GM19328 (cell line): ENCODE measurements at regions not wholly inside any gene's neighbourhood (a gene's known extent, or its start where the extent isn't known, plus 50 kb on each side); places are given as distances from the start of the nearest gene placed in this dataset.
"Not testable (repeated sequence)": the region's sequence is repeated elsewhere in the genome, so short reads cannot be mapped to it uniquely, and the experiment has no call there.

Experiments used
- ATAC-seq: cut with Tn5 transposase; IDR thresholded peaks from one replicate; pipeline ENCODE4 v1.9.1; 2021; ENCODE audit warnings: mild to moderate bottlenecking, moderate library complexity; ENCODE audit not compliant: unreplicated experiment

- ATAC-seq: no peak
These were observed 75.1 kb downstream of the HAUS1 start for GRCh38 chr18:46179306-46179705.

GRCh38 chr18:46182633-46183358 is 78.6 kb downstream of the HAUS1 start:
- ATAC-seq: no peak

- ATAC-seq: not testable (repeated sequence)
These were observed 80.1 kb downstream of the HAUS1 start for GRCh38 chr18:46184296-46184695.

GRCh38 chr18:46184727-46185126 is 80.5 kb downstream of the HAUS1 start:
- ATAC-seq: no peak

GRCh38 chr18:46190667-46191066 is 86.5 kb downstream of the HAUS1 start:
- no peak for ATAC-seq

GRCh38 chr18:46196627-46197243 is 92.5 kb downstream of the HAUS1 start:
- no peak for ATAC-seq

- ATAC-seq: no peak
These were observed 95.4 kb downstream of the HAUS1 start for GRCh38 chr18:46199515-46200147.

- not testable (repeated sequence) for ATAC-seq
These were observed 96.2 kb downstream of the HAUS1 start for GRCh38 chr18:46200178-46201055.

- ATAC-seq: no peak
These were observed 100.0 kb downstream of the HAUS1 start for GRCh38 chr18:46204143-46204542.

- no peak for ATAC-seq
These were observed 103.8 kb downstream of the HAUS1 start for GRCh38 chr18:46207985-46208384.

GRCh38 chr18:46209161-46209560 is 105.0 kb downstream of the HAUS1 start:
- no peak for ATAC-seq

- no peak for ATAC-seq
These were observed 107.6 kb downstream of the HAUS1 start for GRCh38 chr18:46211816-46212215.

- no peak for ATAC-seq
These were observed 108.2 kb downstream of the HAUS1 start for GRCh38 chr18:46212398-46212797.

- ATAC-seq: no peak
These were observed 109.1 kb downstream of the HAUS1 start for GRCh38 chr18:46213295-46213694.

GRCh38 chr18:46214435-46214834 is 110.2 kb downstream of the HAUS1 start:
- no peak for ATAC-seq

- no peak for ATAC-seq
These were observed 111.9 kb downstream of the HAUS1 start for GRCh38 chr18:46215902-46216723.

- ATAC-seq: no peak
These were observed 115.9 kb downstream of the HAUS1 start for GRCh38 chr18:46220116-46220515.

GRCh38 chr18:46222093-46222492 is 117.9 kb downstream of the HAUS1 start:
- ATAC-seq: no peak

GRCh38 chr18:46222710-46223360 is 118.7 kb downstream of the HAUS1 start:
- ATAC-seq: no peak
